Neutrophil (primary cell): ENCODE measurements at regions not wholly inside any gene's neighbourhood (a gene's known extent, or its start where the extent isn't known, plus 50 kb on each side); places are given as distances from the start of the nearest gene placed in this dataset.

Experiments used
- H3K27ac ChIP-seq: fragments of 200-600 bp; sonication (generic); 2 replicates; pipeline ENCODE4 v1.5.1; 2016; ENCODE audit warnings: mild to moderate bottlenecking, moderate library complexity
- H3K27me3 ChIP-seq: fragments of 200-600 bp; sonication (generic); 2 replicates; pipeline ENCODE4 v1.6.0; 2016; ENCODE audit warnings: mild to moderate bottlenecking
- H3K36me3 ChIP-seq: fragments of 200-600 bp; sonication (generic); 2 replicates; pipeline ENCODE4 v1.5.1; 2017
- H3K4me1 ChIP-seq, 2 experiments: fragments of 200-600 bp in 1 of 2; sonication (generic) in 1 of 2; 1 replicate in 1 of 2; 2 replicates in 1 of 2; pipeline versions ENCODE4 v1.5.1 to v1.6.1; 2013 to 2016; ENCODE audit warnings: low read depth in 1 of 2, low read length in 1 of 2, mild to moderate bottlenecking in 1 of 2, moderate library complexity in 1 of 2; ENCODE audit not compliant: control insufficient read depth in 1 of 2, insufficient read depth in 1 of 2
- H3K4me3 ChIP-seq, 2 experiments: fragments of 200-600 bp in 1 of 2; sonication (generic) in 1 of 2; 1 replicate in 1 of 2; 2 replicates in 1 of 2; pipeline ENCODE4 v1.5.1; 2013 to 2016; ENCODE audit warnings: low read depth in 1 of 2, low read length in 1 of 2, mild to moderate bottlenecking in 1 of 2, moderate library complexity in 1 of 2
- H3K9me3 ChIP-seq: fragments of 200-600 bp; sonication (generic); 2 replicates; pipeline ENCODE4 v1.5.1; 2016
- TF ChIP-seq, protein P1 (sequence below): fragments of 200-600 bp; sonication (generic); IDR thresholded peaks from 2 replicates; pipeline ENCODE4 v1.5.1; 2016; ENCODE audit warnings: antibody characterized with exemption

DNA sequence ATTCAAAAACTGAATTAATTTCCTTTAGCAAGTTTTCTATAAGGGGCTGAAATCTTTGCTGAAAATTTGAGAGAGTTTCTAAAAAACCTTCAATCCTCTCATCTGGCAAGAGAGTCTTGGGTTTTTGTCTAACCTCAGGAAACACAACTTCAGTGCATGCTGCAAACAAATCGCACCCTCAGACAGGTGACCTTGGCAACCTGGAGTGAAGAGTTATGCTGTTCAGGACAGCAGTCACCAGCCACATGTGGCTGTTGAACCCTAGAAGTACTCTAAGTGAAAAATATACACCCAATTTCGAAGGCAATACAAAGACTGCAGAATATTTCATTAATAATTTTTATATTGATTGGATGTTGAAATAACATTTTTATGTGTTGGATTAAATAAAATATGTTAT is 184.8 kb downstream of the RPS29 start:
- Histone ChIP-seq H3K27ac (no peak overlapping the region), H3K27me3 (no peaks in the 10 kb centered on the region), H3K9me3 (no peaks in the 10 kb centered on the region), H3K36me3 (no peaks in the 10 kb centered on the region), H3K4me1 (no peaks in the 10 kb centered on the region), H3K4me3 (no peak overlapping the region)
- TF ChIP-seq, protein P1, sequence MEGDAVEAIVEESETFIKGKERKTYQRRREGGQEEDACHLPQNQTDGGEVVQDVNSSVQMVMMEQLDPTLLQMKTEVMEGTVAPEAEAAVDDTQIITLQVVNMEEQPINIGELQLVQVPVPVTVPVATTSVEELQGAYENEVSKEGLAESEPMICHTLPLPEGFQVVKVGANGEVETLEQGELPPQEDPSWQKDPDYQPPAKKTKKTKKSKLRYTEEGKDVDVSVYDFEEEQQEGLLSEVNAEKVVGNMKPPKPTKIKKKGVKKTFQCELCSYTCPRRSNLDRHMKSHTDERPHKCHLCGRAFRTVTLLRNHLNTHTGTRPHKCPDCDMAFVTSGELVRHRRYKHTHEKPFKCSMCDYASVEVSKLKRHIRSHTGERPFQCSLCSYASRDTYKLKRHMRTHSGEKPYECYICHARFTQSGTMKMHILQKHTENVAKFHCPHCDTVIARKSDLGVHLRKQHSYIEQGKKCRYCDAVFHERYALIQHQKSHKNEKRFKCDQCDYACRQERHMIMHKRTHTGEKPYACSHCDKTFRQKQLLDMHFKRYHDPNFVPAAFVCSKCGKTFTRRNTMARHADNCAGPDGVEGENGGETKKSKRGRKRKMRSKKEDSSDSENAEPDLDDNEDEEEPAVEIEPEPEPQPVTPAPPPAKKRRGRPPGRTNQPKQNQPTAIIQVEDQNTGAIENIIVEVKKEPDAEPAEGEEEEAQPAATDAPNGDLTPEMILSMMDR, result no peak

DNA sequence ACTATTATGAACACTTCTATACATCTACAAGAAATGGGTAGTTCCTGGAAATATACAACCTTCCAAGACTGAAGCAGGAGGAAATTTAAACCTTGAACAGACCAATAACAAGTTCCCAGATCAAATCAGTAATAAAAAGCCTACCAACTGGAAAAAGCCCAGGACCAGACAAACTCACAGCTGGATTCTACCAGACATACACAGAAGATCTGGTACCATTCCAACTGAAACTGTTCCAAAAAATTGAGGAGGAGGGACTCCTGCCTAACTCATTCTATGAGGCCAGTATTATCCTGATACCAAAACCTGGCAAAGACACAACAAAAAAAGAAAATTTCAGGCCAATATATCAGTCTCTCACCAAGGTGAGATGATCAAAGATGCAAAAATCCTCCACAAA is 189.4 kb downstream of the RPS29 start:
- no peaks in the 10 kb centered on the region for H3K9me3 ChIP-seq
- H3K27ac ChIP-seq, result no peak overlapping the region
- H3K36me3 ChIP-seq, result no peaks in the 10 kb centered on the region
- H3K4me3 ChIP-seq, result no peak overlapping the region
- TF ChIP-seq, protein P1, result no peak
- no peaks in the 10 kb centered on the region for H3K4me1 ChIP-seq
- no peaks in the 10 kb centered on the region for H3K27me3 ChIP-seq

DNA sequence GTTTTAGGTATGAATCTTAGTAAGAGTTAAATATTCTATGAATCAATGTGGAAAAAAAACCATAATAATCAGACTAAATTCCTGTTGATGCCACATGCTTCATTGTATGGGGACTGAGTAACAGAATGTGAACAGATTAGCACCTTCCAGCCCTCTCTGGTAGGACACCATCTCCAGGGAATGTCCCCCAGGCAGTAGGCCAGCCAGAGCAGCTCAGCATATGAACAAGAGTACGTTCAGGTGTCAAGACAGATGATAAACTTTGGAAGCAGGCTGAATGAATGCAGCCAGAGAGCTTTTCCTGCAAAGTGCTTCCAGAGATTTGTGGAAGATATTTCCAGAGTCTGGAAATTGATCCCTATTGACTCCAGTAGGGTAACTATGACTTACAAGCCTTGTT is 204.4 kb downstream of the RPS29 start:
- Histone ChIP-seq H3K4me1 (no peaks in the 10 kb centered on the region), H3K9me3 (no peaks in the 10 kb centered on the region), H3K27ac (no peak overlapping the region), H3K27me3 (no peaks in the 10 kb centered on the region), H3K36me3 (no peaks in the 10 kb centered on the region), H3K4me3 (no peak overlapping the region)
- TF ChIP-seq, protein P1, result no peak

DNA sequence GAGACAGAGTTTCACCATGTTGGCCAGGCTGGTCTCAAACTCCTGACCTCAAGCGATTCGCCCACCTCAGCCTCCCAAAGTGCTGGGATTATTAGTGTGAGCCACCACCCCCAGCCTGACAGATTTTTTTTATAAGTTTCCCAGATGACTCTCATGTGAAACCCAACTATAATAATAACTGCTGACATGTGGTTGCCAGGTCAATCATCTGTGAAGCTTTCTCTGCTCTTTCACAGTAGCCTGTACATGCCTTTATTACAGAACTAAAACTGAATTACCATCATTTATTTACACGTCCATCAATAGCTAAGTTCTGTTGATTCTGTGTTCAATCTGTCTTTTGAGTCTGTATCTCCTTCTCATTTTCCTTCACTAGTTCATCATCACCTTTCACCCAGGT is 218.5 kb downstream of the RPS29 start:
- Histone ChIP-seq H3K9me3 (no peaks in the 10 kb centered on the region), H3K27ac (no peak overlapping the region), H3K4me3 (no peak overlapping the region), H3K36me3 (no peaks in the 10 kb centered on the region), H3K27me3 (no peaks in the 10 kb centered on the region), H3K4me1 (no peaks in the 10 kb centered on the region)
- TF ChIP-seq, protein P1, result no peak

DNA sequence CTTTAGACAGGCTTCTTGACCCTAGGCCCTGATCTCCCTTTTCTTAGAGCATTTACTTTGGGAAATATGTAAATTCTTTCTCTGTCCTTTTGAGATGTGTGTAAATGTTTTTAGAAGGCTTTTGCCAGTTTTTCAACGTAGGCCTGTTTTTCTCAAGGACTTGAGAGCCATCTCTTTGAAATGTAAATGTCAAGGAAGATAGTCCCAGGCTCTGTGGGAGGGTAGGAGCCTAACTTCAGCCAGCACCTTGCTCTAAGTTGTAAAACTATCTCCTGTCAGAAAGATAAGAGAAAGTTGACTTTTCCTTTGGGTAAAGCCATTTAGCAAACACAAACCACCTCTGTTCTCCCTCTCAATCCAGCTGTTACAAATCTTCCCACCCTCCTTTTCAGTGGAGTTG is 219.8 kb downstream of the RPS29 start:
- Histone ChIP-seq H3K27ac (no peak overlapping the region), H3K4me1 (no peaks in the 10 kb centered on the region), H3K9me3 (no peaks in the 10 kb centered on the region), H3K36me3 (no peaks in the 10 kb centered on the region), H3K27me3 (no peaks in the 10 kb centered on the region), H3K4me3 (no peak overlapping the region)
- TF ChIP-seq, protein P1, result no peak

DNA sequence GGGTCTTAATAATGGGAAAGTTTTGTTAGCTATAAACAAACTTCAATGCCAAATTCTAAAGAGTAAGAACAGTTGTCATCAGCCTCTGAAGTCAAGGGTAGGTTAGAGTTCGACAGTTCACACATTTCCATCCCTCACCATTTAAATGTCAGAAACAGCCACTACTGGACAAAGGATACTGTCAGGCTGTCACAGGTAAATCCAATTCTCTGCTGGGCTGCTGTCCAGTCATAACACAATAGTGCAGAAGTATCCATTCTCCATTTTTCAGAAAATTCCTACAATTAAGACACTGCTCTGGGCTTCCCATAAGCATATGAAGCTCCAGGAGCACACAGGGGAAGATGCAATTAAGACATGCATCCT is 221.4 kb downstream of the RPS29 start:
- TF ChIP-seq, protein P1, result no peak
- H3K27me3 ChIP-seq, result no peaks in the 10 kb centered on the region
- H3K9me3 ChIP-seq, result no peaks in the 10 kb centered on the region
- no peak overlapping the region for H3K27ac ChIP-seq
- H3K4me1 ChIP-seq, result no peaks in the 10 kb centered on the region
- no peaks in the 10 kb centered on the region for H3K36me3 ChIP-seq
- no peak overlapping the region for H3K4me3 ChIP-seq
